ENCODE measurements at regions not wholly inside any gene's neighbourhood (a gene's known extent, or its start where the extent isn't known, plus 50 kb on each side); places are given as distances from the start of the nearest gene placed in this dataset.

DNA sequence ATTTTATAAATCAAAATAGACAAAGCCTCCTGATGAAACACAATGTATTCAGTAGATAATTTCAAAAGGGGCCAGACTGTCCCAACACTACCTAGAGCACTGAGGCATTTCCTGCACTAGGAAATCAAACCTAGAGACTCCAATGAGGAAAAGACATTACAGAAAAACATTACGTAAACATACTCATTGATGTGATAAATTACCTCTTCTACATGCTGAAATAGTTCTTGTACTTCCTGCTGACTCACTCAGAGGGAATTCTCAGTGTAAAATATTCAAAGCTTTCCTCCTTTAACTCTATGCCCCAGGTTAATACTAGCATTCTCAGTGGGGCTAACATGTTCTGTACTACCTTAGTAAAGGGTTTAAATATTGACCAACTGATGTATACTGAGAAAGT is 178.0 kb downstream of the ESM1 start:
- Histone ChIP-seq H3K27ac (no peak overlapping the region), H3K27me3 (no peaks in the 10 kb centered on the region), H3K36me3 (no peaks in the 10 kb centered on the region), H3K9me3 (no peaks in the 10 kb centered on the region), H3K4me1 (no peaks in the 10 kb centered on the region), H3K4me3 (no peak overlapping the region)
- DNase-seq (no peak), ATAC-seq (no peak)
- in situ Hi-C loops (cut with MboI; ENCODE audit: low sequenced_read_pairs in 4 of 4) = no loop called here
- intact Hi-C loops (cut with DNase I; ENCODE audit: low total_unique reads) = no loop called here
- no peak for TF ChIP-seq CTCF (IDR thresholded peaks at IDR 0.05 in 4 of 5, conservative IDR thresholded peaks at IDR 0.05 in 1 of 5)
- no peak for TF ChIP-seq POLR2A (IDR thresholded peaks at IDR 0.05)

DNA sequence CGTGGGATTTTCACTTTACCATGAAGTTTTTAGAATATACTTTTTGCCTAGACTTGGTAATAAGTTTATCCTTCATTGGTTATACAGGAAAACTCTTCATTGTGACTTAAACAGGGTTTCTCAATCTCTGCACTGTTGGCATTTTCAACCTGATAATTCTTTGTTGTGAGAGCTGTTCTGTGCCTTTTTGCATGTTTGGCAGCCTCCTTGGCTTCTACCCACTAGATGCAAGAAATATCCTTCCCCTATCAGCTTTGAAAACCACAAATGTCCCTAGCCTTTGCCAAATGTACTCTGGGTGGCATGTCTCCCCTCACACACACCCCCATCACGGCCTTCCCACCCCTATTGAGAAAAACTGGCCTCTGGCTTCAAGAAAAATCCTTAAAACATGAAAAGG is 180.9 kb downstream of the ESM1 start:
- ATAC-seq (no peak), DNase-seq (no peak)
- TF ChIP-seq POLR2A (IDR thresholded peaks at IDR 0.05) = no peak
- TF ChIP-seq CTCF (IDR thresholded peaks at IDR 0.05 in 4 of 5, conservative IDR thresholded peaks at IDR 0.05 in 1 of 5) = no peak

GRCh38 chr5:54804086-54804485 is 181.3 kb downstream of the ESM1 start:
- H3K27ac ChIP-seq = no peak overlapping the region
- in situ Hi-C loops (cut with MboI; ENCODE audit: low sequenced_read_pairs in 4 of 4) = no loop called here
- no peaks in the 10 kb centered on the region for H3K9me3 ChIP-seq
- TF ChIP-seq CTCF (IDR thresholded peaks at IDR 0.05 in 4 of 5, conservative IDR thresholded peaks at IDR 0.05 in 1 of 5) = no peak
- no peak for TF ChIP-seq POLR2A (IDR thresholded peaks at IDR 0.05)
- no peak overlapping the region for H3K4me3 ChIP-seq
- no peaks in the 10 kb centered on the region for H3K4me1 ChIP-seq
- DNase-seq (no peak), ATAC-seq (no peak)
- H3K36me3 ChIP-seq = no peaks in the 10 kb centered on the region
- intact Hi-C loops (cut with DNase I; ENCODE audit: low total_unique reads) = no loop called here
- H3K27me3 ChIP-seq = no peaks in the 10 kb centered on the region

More for the DNA sequence above, 180.9 kb downstream of the ESM1 start:
- Histone ChIP-seq H3K27me3 (no peaks in the 10 kb centered on the region), H3K27ac (no peak overlapping the region), H3K4me3 (no peak overlapping the region), H3K9me3 (no peaks in the 10 kb centered on the region), H3K36me3 (no peaks in the 10 kb centered on the region), H3K4me1 (no peaks in the 10 kb centered on the region)
- in situ Hi-C loops (cut with MboI; ENCODE audit: low sequenced_read_pairs in 4 of 4) = no loop called here
- intact Hi-C loops (cut with DNase I; ENCODE audit: low total_unique reads) = no loop called here

DNA sequence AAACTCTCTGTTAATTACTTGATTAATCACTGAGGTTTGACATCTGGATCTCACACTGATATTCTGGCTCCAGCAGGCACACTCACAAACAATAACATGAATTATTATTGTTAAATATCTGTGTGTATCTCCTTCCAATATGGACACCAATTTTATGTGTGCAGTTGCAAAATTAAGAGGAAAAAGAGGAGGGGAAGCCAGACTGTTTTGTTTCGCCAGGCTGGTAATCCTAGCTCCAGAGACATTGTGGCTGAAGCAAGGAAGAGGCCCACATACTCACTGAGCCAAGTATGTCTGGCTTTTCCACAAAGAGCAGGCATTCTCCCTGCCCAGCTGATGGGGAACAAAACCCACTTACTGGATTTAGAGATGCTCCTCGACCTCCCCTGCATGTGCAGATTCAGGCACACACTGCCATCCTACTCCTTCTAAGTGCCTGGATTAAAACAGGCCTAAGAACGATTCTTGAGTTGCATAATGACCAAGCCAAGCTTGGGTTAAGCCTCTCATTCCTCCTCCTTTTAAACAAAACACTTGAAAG is 181.9 kb downstream of the ESM1 start:
- no peak for DNase-seq
- no peak overlapping the region for H3K4me3 ChIP-seq
- TF ChIP-seq POLR2A (IDR thresholded peaks at IDR 0.05) (no peak), CTCF (IDR thresholded peaks at IDR 0.05 in 4 of 5, conservative IDR thresholded peaks at IDR 0.05 in 1 of 5) (no peak)
- ATAC-seq = no peak
- intact Hi-C loops (cut with DNase I; ENCODE audit: low total_unique reads) (no loop called here), in situ Hi-C loops (cut with MboI; ENCODE audit: low sequenced_read_pairs in 4 of 4) (no loop called here)
- no peaks in the 10 kb centered on the region for H3K27me3 ChIP-seq
- H3K36me3 ChIP-seq = no peaks in the 10 kb centered on the region
- no peak overlapping the region for H3K27ac ChIP-seq
- no peaks in the 10 kb centered on the region for H3K4me1 ChIP-seq
- H3K9me3 ChIP-seq = no peaks in the 10 kb centered on the region

- in situ Hi-C loops (cut with MboI; ENCODE audit: low sequenced_read_pairs in 4 of 4) (loop anchor here in 1 of 4 donors (25.0 kb wide), 1 partner anchor 112 kb away; no protein-coding TSS in a partner anchor), intact Hi-C loops (cut with DNase I; ENCODE audit: low total_unique reads) (no loop called here)
- no peaks in the 10 kb centered on the region for H3K36me3 ChIP-seq
- ATAC-seq (no peak), DNase-seq (no peak)
- no peaks in the 10 kb centered on the region for H3K27me3 ChIP-seq
- TF ChIP-seq POLR2A (IDR thresholded peaks at IDR 0.05) (no peak), CTCF (IDR thresholded peaks at IDR 0.05 in 4 of 5, conservative IDR thresholded peaks at IDR 0.05 in 1 of 5) (no peak)
- no peak overlapping the region for H3K27ac ChIP-seq
- H3K9me3 ChIP-seq = no peaks in the 10 kb centered on the region
- H3K4me3 ChIP-seq = no peak overlapping the region
- H3K4me1 ChIP-seq = no peaks in the 10 kb centered on the region
These were observed 185.7 kb downstream of the ESM1 start for GRCh38 chr5:54799645-54800044.
